ENCODE measurements at regions not wholly inside any gene's neighbourhood (a gene's known extent, or its start where the extent isn't known, plus 50 kb on each side); places are given as distances from the start of the nearest gene placed in this dataset.

GRCh38 chr3:153714016-153714415 is 407.2 kb upstream of the ARHGEF26 start:
- DNase-seq (ENCODE audit: insufficient read length) (no peak), FAIRE-seq (no peak)
- TF ChIP-seq TAF1 (IDR thresholded peaks at IDR 0.05; ENCODE audit: borderline replicate concordance, low read depth, low read length) (no peak), POLR2A (IDR thresholded peaks at IDR 0.05; ENCODE audit: low read depth, low read length) (no peak), POLR2AphosphoS5 (IDR thresholded peaks at IDR 0.05; ENCODE audit: low read depth, low read length) (no peak)

- TF ChIP-seq POLR2A (IDR thresholded peaks at IDR 0.05; ENCODE audit: low read depth, low read length) = no peak
- TF ChIP-seq POLR2AphosphoS5 (IDR thresholded peaks at IDR 0.05; ENCODE audit: low read depth, low read length) = no peak
- TF ChIP-seq TAF1 (IDR thresholded peaks at IDR 0.05; ENCODE audit: borderline replicate concordance, low read depth, low read length) = no peak
- DNase-seq (ENCODE audit: insufficient read length) (no peak), FAIRE-seq (no peak)
These were observed 406.5 kb upstream of the ARHGEF26 start for GRCh38 chr3:153714588-153715290.

DNA sequence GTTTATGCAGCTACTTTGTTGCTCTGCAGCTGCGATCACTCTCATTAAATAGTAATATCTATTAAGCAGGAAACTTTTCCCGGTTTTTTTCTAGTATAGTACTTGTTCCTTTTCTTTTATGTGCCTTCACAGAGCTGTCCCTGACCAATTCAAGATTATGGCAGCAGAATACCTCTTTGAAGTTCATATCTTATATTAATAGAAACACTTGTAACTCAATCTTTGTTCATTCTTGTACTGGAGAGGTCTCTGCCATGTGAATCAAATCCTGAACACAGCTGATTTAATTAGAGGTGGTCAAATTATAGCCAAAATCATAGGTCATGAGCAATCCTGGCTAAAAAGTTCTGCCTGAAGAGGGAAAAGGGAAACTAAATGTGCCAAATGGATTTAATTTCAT is 399.0 kb upstream of the ARHGEF26 start:
- FAIRE-seq (no peak), DNase-seq (ENCODE audit: insufficient read length) (no peak)
- no peak for TF ChIP-seq TAF1 (IDR thresholded peaks at IDR 0.05; ENCODE audit: borderline replicate concordance, low read depth, low read length)
- no peak for TF ChIP-seq POLR2A (IDR thresholded peaks at IDR 0.05; ENCODE audit: low read depth, low read length)
- TF ChIP-seq POLR2AphosphoS5 (IDR thresholded peaks at IDR 0.05; ENCODE audit: low read depth, low read length) = no peak

DNA sequence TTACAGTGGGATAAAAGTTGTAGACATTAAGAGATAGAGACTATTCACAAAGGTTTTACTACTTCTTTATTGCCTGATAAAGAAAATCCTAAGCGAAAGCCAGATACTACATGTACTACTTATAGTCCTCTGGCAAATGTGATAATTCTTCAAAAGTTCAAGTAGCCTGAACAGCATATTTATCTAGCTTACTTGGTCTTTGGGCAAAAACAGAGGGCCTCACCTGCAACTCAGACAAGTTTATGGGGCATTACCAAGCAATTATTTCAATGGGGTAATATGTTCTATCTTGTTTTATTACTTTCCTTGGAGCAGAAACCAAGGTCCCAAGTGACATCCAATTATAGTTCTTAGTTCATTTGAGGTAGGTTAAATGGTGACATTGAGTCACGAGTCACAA is 390.1 kb upstream of the ARHGEF26 start:
- no peak for FAIRE-seq
- TF ChIP-seq POLR2AphosphoS5 (IDR thresholded peaks at IDR 0.05; ENCODE audit: low read depth, low read length) (no peak), POLR2A (IDR thresholded peaks at IDR 0.05; ENCODE audit: low read depth, low read length) (no peak), TAF1 (IDR thresholded peaks at IDR 0.05; ENCODE audit: borderline replicate concordance, low read depth, low read length) (no peak)
- DNase-seq (ENCODE audit: insufficient read length) = no peak

DNA sequence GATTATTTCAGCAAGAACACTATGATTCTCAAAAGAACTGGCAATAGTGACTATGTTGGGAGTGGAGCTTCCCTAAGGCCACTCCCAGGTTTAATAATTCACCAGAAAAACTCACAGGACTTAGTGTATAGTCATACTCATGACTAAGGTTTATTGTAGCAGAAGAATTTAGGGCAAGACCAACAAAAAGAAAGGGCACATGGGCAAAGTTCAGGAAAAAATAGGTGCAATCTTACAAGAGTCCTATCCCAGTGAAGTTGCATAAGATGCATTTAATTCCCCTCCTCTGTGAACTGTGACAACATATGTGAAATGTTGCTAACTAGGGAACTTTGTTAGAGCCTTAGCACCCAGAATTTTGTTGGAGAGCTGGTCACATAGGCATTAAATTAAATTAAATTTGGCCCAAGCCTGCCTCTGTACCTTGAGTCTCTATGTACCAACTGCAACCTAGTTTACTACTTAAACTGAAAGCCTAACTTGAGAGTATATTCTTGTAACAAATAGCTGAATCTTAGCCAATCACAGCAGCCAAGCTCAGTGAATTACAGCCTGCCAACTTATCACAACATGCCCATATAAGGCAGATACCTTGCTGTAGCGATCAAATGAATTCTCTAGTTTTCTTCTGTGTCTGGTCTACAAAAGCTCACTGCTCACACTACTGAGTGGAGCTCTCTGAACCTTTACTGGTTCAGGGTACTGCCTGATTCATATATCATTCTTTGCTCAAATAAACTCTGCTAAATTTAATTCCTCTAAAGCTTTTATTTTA is 386.2 kb upstream of the ARHGEF26 start:
- no peak for TF ChIP-seq POLR2A (IDR thresholded peaks at IDR 0.05; ENCODE audit: low read depth, low read length)
- no peak for DNase-seq (ENCODE audit: insufficient read length)
- no peak for FAIRE-seq

- FAIRE-seq = no peak
- no peak for DNase-seq (ENCODE audit: insufficient read length)
- TF ChIP-seq POLR2AphosphoS5 (IDR thresholded peaks at IDR 0.05; ENCODE audit: low read depth, low read length) = no peak
- no peak for TF ChIP-seq TAF1 (IDR thresholded peaks at IDR 0.05; ENCODE audit: borderline replicate concordance, low read depth, low read length)
- no peak for TF ChIP-seq POLR2A (IDR thresholded peaks at IDR 0.05; ENCODE audit: low read depth, low read length)
These were observed 381.1 kb upstream of the ARHGEF26 start for GRCh38 chr3:153740109-153740508.

DNA sequence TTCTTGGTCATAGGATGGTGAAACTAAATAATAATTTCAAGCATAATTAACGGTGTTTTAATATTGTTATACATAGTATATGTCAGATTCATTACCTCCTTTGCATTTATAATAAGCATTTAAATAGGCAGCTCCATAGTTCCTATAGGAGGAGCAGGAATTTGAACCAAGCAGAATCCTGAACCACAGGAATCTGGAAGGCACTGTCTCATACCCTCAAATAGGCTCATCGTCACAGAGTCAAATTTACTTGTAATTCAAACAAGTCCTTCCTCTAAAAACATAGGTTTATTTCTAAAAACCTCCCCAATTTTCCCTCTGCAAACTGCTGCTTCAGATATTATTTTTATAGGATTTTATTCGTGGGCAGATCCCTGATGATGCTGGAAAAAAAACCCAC is 376.3 kb upstream of the ARHGEF26 start:
- DNase-seq (ENCODE audit: insufficient read length) = no peak
- no peak for FAIRE-seq
- TF ChIP-seq POLR2AphosphoS5 (IDR thresholded peaks at IDR 0.05; ENCODE audit: low read depth, low read length) (no peak), POLR2A (IDR thresholded peaks at IDR 0.05; ENCODE audit: low read depth, low read length) (no peak), TAF1 (IDR thresholded peaks at IDR 0.05; ENCODE audit: borderline replicate concordance, low read depth, low read length) (no peak)

GRCh38 chr3:153746211-153746610 is 375.0 kb upstream of the ARHGEF26 start:
- DNase-seq (ENCODE audit: insufficient read length) (no peak), FAIRE-seq (no peak)
- TF ChIP-seq TAF1 (IDR thresholded peaks at IDR 0.05; ENCODE audit: borderline replicate concordance, low read depth, low read length) (no peak), POLR2A (IDR thresholded peaks at IDR 0.05; ENCODE audit: low read depth, low read length) (no peak), POLR2AphosphoS5 (IDR thresholded peaks at IDR 0.05; ENCODE audit: low read depth, low read length) (no peak)

DNA sequence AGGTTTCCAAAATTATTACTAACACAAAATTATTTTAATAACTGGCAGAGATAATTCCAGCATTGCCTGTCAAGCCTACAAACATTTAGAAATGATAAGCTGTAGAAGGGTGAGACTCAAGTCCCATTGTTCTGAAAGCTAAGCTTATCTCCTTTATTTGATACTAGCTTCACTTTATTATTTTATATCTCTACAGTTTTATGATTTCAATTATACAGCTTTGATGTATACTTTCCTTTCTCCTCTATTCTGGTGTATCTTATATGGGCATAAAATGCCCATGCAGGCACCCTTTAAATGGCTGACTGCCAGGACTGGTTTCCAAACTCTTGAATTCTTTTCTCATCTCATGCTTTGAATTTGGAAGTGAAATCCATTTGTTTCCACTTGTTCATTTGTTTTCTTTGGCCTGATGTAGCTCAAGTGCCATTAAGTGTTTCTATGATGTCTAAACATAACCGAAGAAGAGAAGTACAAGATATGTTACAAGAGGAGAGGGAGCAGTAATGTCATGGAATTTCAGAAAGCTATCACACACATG is 372.1 kb upstream of the ARHGEF26 start:
- DNase-seq (ENCODE audit: insufficient read length) (no peak), FAIRE-seq (no peak)
- TF ChIP-seq TAF1 (IDR thresholded peaks at IDR 0.05; ENCODE audit: borderline replicate concordance, low read depth, low read length) (no peak), POLR2A (IDR thresholded peaks at IDR 0.05; ENCODE audit: low read depth, low read length) (no peak), POLR2AphosphoS5 (IDR thresholded peaks at IDR 0.05; ENCODE audit: low read depth, low read length) (no peak)

- no peak for FAIRE-seq
These were observed 368.7 kb upstream of the ARHGEF26 start for GRCh38 chr3:153752405-153753027.

DNA sequence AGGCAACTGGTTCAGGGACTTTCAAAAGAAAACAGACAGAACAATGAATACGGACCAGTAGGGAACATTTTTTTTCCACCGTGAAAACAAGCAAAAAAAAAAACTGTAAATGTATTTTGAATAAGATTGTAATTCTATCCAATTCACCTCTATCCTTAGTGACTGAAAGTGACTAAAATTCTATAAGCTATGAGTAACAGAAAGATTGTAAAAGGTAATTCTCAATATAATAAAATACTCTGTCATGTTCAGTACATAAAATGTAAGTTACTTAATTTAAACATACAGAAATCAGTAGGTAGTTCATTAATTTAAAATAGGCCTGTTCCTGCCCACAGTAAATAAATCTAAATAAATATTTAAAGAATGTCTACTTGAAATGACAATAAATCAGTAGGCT is 368.2 kb upstream of the ARHGEF26 start:
- FAIRE-seq (no peak), DNase-seq (ENCODE audit: insufficient read length) (no peak)
- no peak for TF ChIP-seq TAF1 (IDR thresholded peaks at IDR 0.05; ENCODE audit: borderline replicate concordance, low read depth, low read length)

More at GRCh38 chr3:153752405-153753027, 368.7 kb upstream of the ARHGEF26 start:
- no peak for TF ChIP-seq TAF1 (IDR thresholded peaks at IDR 0.05; ENCODE audit: borderline replicate concordance, low read depth, low read length)
- TF ChIP-seq POLR2AphosphoS5 (IDR thresholded peaks at IDR 0.05; ENCODE audit: low read depth, low read length) = no peak
- no peak for TF ChIP-seq POLR2A (IDR thresholded peaks at IDR 0.05; ENCODE audit: low read depth, low read length)
- no peak for DNase-seq (ENCODE audit: insufficient read length)

DNA sequence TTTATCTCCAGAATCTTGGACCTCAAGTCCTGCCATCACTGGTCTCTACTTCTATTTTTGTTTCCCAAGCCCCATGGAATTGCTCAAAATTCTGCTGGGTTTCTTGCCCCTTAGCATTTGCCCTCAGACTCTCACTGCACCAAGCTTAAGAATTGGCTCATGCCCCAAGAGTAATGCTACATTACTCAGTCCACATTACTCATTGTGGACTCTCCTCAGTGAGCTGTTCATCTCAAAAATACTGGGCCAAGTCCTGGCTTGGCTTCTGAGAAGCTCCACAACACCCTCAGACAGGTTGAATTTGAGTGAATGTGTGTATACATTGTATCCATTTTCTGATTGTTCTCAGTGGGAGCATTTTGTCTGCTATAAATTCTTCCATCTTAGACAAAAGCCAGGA is 364.4 kb upstream of the ARHGEF26 start:
- TF ChIP-seq POLR2A (IDR thresholded peaks at IDR 0.05; ENCODE audit: low read depth, low read length) (no peak), TAF1 (IDR thresholded peaks at IDR 0.05; ENCODE audit: borderline replicate concordance, low read depth, low read length) (no peak), POLR2AphosphoS5 (IDR thresholded peaks at IDR 0.05; ENCODE audit: low read depth, low read length) (no peak)
- DNase-seq (ENCODE audit: insufficient read length) (no peak), FAIRE-seq (no peak)
